ENCODE measurements at regions not wholly inside any gene's neighbourhood (a gene's known extent, or its start where the extent isn't known, plus 50 kb on each side); places are given as distances from the start of the nearest gene placed in this dataset.

DNA sequence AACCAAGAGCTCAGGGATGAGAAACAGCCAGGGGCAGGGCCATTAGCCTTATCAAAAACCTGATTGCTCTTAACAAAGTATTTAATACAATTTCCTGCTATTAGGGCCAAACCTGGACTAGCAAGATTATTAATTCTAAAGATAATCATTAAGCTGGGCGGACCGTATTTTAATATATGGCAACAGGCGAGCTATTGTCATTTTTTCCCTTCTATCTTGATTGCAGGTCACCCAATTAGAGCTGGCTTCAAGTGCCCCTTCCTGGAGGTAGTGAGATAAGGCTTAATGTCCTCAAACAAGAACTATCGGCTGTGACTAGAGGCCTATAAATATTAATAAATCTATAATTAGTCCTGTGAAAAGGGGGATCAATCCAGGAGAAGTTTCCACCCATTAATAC, 66.0 kb upstream of the BLCAP start:
- peaks cover 13 to 15% of the 10 kb centered on the region in 2 experiments for H3K27me3 ChIP-seq (ENCODE audit: control insufficient read depth in 2 of 2, insufficient read depth in 2 of 2, low read length in 2 of 2)
- no peak overlapping the region for H3K4me2 ChIP-seq (ENCODE audit: insufficient read depth, low read length)
- no peaks in the 10 kb centered on the region for H4K20me1 ChIP-seq (replicated peaks; ENCODE audit: control insufficient read depth, extremely low read depth, insufficient read depth, low read length)
- H3K79me2 ChIP-seq (ENCODE audit: control insufficient read depth, insufficient read depth, low read length): no peaks in the 10 kb centered on the region
- H3K27ac ChIP-seq (ENCODE audit: insufficient read depth, low read depth, low read length): no peak overlapping the region
- DNase-seq (ENCODE audit: low read depth, low spot score): no peak
- no TSS peak for BruUV-seq (replicated peaks)
- H3K9ac ChIP-seq (replicated peaks; ENCODE audit: extremely low read depth, insufficient read depth, low read length): no peak overlapping the region
- no peak for FAIRE-seq
- dilution Hi-C loops (cut with MboI; ENCODE audit: extremely low pct_ligation_motif_present, low sequenced_read_pairs): no loop called here
- no peak overlapping the region for H2AFZ ChIP-seq (ENCODE audit: low read depth, low read length)
- POLR2A ChIA-PET: no interaction called here
- H3K4me1 ChIP-seq (ENCODE audit: control insufficient read depth, extremely low read depth, insufficient read depth, low read length): no peaks in the 10 kb centered on the region
- intact Hi-C loops (cut with micrococcal nuclease): no loop called here
- no peaks in the 10 kb centered on the region for H3K9me1 ChIP-seq (replicated peaks; ENCODE audit: control insufficient read depth, extremely low read depth, insufficient read depth, low read length)
- H3K9me3 ChIP-seq (replicated peaks; ENCODE audit: control insufficient read depth, insufficient read depth, low read length): no peaks in the 10 kb centered on the region
- no peak overlapping the region for H3K4me3 ChIP-seq (replicated peaks in 1 of 3; ENCODE audit: insufficient read depth in 1 of 3, low read depth in 1 of 3, low read length in 3 of 3)
- TF ChIP-seq, protein P1, sequence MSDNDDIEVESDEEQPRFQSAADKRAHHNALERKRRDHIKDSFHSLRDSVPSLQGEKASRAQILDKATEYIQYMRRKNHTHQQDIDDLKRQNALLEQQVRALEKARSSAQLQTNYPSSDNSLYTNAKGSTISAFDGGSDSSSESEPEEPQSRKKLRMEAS (IDR thresholded peaks at IDR 0.05; ENCODE audit: insufficient read depth, insufficient read length): no peak
- TF ChIP-seq JUN (IDR thresholded peaks at IDR 0.05; ENCODE audit: borderline replicate concordance, insufficient read depth, insufficient read length, low read depth) (no peak), GATA2 (IDR thresholded peaks at IDR 0.05; ENCODE audit: insufficient read depth, insufficient read length, low read depth, low read length) (no peak), POLR2AphosphoS5 (IDR thresholded peaks at IDR 0.05; ENCODE audit: insufficient read depth, low read depth, low read length) (no peak), EZH2 (IDR thresholded peaks at IDR 0.05; ENCODE audit: borderline replicate concordance, low read depth, low read length, severe bottlenecking) (no peak), MYC (IDR thresholded peaks at IDR 0.05; ENCODE audit: low read depth, low read length) (no peak), POLR2A (IDR thresholded peaks at IDR 0.05; ENCODE audit: low read depth, low read length) (no peak), FOS (IDR thresholded peaks at IDR 0.05; ENCODE audit: borderline replicate concordance, insufficient read depth, low read length) (no peak)
- TF ChIP-seq, protein P2, sequence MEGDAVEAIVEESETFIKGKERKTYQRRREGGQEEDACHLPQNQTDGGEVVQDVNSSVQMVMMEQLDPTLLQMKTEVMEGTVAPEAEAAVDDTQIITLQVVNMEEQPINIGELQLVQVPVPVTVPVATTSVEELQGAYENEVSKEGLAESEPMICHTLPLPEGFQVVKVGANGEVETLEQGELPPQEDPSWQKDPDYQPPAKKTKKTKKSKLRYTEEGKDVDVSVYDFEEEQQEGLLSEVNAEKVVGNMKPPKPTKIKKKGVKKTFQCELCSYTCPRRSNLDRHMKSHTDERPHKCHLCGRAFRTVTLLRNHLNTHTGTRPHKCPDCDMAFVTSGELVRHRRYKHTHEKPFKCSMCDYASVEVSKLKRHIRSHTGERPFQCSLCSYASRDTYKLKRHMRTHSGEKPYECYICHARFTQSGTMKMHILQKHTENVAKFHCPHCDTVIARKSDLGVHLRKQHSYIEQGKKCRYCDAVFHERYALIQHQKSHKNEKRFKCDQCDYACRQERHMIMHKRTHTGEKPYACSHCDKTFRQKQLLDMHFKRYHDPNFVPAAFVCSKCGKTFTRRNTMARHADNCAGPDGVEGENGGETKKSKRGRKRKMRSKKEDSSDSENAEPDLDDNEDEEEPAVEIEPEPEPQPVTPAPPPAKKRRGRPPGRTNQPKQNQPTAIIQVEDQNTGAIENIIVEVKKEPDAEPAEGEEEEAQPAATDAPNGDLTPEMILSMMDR (IDR thresholded peaks at IDR 0.05; ENCODE audit: extremely low read depth in 1 of 2, insufficient read depth in 1 of 2, low read depth in 1 of 2, low read length in 2 of 2): no peak
- no peaks in the 10 kb centered on the region for H3K36me3 ChIP-seq (ENCODE audit: control insufficient read depth in 2 of 2, extremely low read depth in 1 of 2, insufficient read depth in 2 of 2, low read length in 2 of 2)
- CTCF ChIA-PET: interaction anchor here (1.5 kb wide), 2 partner anchors 9 to 22 kb away, joined by 3 to 5 read pairs; no protein-coding TSS in a partner anchor
